SK-N-SH (cell line): ENCODE measurements at regions not wholly inside any gene's neighbourhood (a gene's known extent, or its start where the extent isn't known, plus 50 kb on each side); places are given as distances from the start of the nearest gene placed in this dataset.

Source experiments
- CTCF ChIA-PET: fragments of 300-600, 350-600 bp; formaldehyde crosslinking; extraction: SDS; loops from one replicate; lab custom pipeline; 2021; lab: Yijun Ruan, JAX
- POLR2A ChIA-PET: fragments of 350-600 bp; sonication (Branson Sonifier 250); formaldehyde crosslinking; extraction: SDS; loops from one replicate; lab custom pipeline; 2020; ENCODE audit warnings: antibody characterized with exemption, inconsistent platforms; lab: Yijun Ruan, JAX
- DNase-seq: peaks from one replicate; pipeline ENCODE4 v3.0.0; 2012
- H2AFZ ChIP-seq: fragments of 200-600 bp; sonication (generic); 2 replicates; pipeline ENCODE4 v1.8.1; 2016; ENCODE audit warnings: antibody characterized with exemption, mild to moderate bottlenecking, low read depth
- H3F3A ChIP-seq: fragments of 200-600 bp; sonication (generic); replicated peaks from 2 replicates; pipeline ENCODE3; 2016; ENCODE audit warnings: antibody characterized with exemption, mild to moderate bottlenecking; ENCODE audit not compliant: insufficient read depth
- H3K27ac ChIP-seq, 2 experiments: fragments of 200-500 bp in 1 of 2; fragments of 200-600 bp in 1 of 2; sonication (Bioruptor generic) in 1 of 2; sonication (generic), shearing (Covaris generic) in 1 of 2; 2 replicates each; pipeline versions ENCODE4 v1.5.1 to v1.6.1; 2014 to 2016; ENCODE audit warnings: low read depth in 2 of 2, inconsistent platforms in 1 of 2, low read length in 1 of 2, mild to moderate bottlenecking in 1 of 2, mixed read lengths in 1 of 2
- H3K27me3 ChIP-seq: fragments of 200-600 bp; sonication (generic), shearing (Covaris generic); 2 replicates; pipeline ENCODE4 v1.6.1; 2016; ENCODE audit warnings: mixed run types; ENCODE audit not compliant: insufficient read depth
- H3K36me3 ChIP-seq, 2 experiments: fragments of 200-500 bp in 1 of 2; fragments of 200-600 bp in 1 of 2; sonication (Bioruptor generic) in 1 of 2; sonication (generic) in 1 of 2; replicated peaks in 1 of 2; 2 replicates each; pipeline versions ENCODE3 to v1.5.1; 2014 to 2016; ENCODE audit warnings: low read length in 1 of 2, mild to moderate bottlenecking in 1 of 2; ENCODE audit not compliant: insufficient read depth in 2 of 2, control insufficient read depth in 1 of 2
- H3K4me1 ChIP-seq, 2 experiments: fragments of 200-500 bp in 1 of 2; fragments of 200-600 bp in 1 of 2; sonication (Bioruptor generic) in 1 of 2; sonication (generic), shearing (Covaris generic) in 1 of 2; 2 replicates each; pipeline versions ENCODE4 v1.5.1 to v1.6.1; 2014 to 2016; ENCODE audit warnings: low read depth in 1 of 2, low read length in 1 of 2, mixed run types in 1 of 2; ENCODE audit not compliant: insufficient read depth in 2 of 2, control insufficient read depth in 1 of 2
- H3K4me2 ChIP-seq: fragments of 200-600 bp; sonication (generic), shearing (Covaris generic); 2 replicates; pipeline ENCODE4 v1.6.1; 2017; ENCODE audit warnings: mixed run types
- H3K4me3 ChIP-seq, 2 experiments: fragments of 200-500 bp in 1 of 2; fragments of 200-600 bp in 1 of 2; sonication (Bioruptor generic) in 1 of 2; sonication (generic), shearing (Covaris generic) in 1 of 2; 2 replicates each; pipeline versions ENCODE4 v1.5.1 to v1.8.1; 2014 to 2016; ENCODE audit warnings: low read depth in 2 of 2, inconsistent platforms in 1 of 2, low read length in 1 of 2, mild to moderate bottlenecking in 1 of 2, mixed read lengths in 1 of 2, moderate library complexity in 1 of 2
- H3K79me2 ChIP-seq: fragments of 200-600 bp; sonication (generic); 2 replicates; pipeline ENCODE4 v1.8.1; 2017; ENCODE audit warnings: mild to moderate bottlenecking; ENCODE audit not compliant: insufficient read depth
- H3K9ac ChIP-seq: fragments of 200-600 bp; sonication (generic); 2 replicates; pipeline ENCODE4 v1.6.1; 2017; ENCODE audit warnings: mixed run types
- H3K9me2 ChIP-seq: fragments of 200-600 bp; sonication (generic); 2 replicates; pipeline ENCODE4 v1.6.1; 2017; ENCODE audit warnings: mixed run types
- H3K9me3 ChIP-seq: fragments of 200-600 bp; sonication (generic); 2 replicates; pipeline ENCODE4 v1.6.1; 2017; ENCODE audit warnings: mixed run types, mild to moderate bottlenecking, moderate library complexity
- H4K20me1 ChIP-seq: fragments of 200-600 bp; sonication (generic); 2 replicates; pipeline ENCODE4 v1.6.1; 2017; ENCODE audit warnings: mild to moderate bottlenecking, mixed run types; ENCODE audit not compliant: insufficient read depth
- CHD2 ChIP-seq: fragments of 150-350 bp; IDR thresholded peaks from 2 replicates; pipeline ENCODE4 v1.6.1; 2018; ENCODE audit warnings: low read length; ENCODE audit not compliant: partially characterized antibody
- ELF1 ChIP-seq: IDR thresholded peaks from 2 replicates; pipeline ENCODE4 v1.4.0; 2012
- EP300 ChIP-seq, 2 experiments: IDR thresholded peaks; 2 replicates each; pipeline versions ENCODE4 v1.4.0 to v1.6.1; 2012; ENCODE audit warnings: borderline replicate concordance in 1 of 2, low read depth in 1 of 2, low read length in 1 of 2
- EZH2phosphoT487 ChIP-seq: fragments of 200-600 bp; sonication (generic); IDR thresholded peaks from 2 replicates; pipeline ENCODE4 v1.6.1; 2017; ENCODE audit warnings: low read depth, mixed run types, mild to moderate bottlenecking, antibody characterized with exemption, moderate library complexity, borderline replicate concordance
- FOXJ3 ChIP-seq: sonication (generic); formaldehyde crosslinking; IDR thresholded peaks from 2 replicates; pipeline ENCODE4 v1.5.1; 2020; ENCODE audit warnings: mild to moderate bottlenecking, missing genetic modification reagents
- FOXM1 ChIP-seq: IDR thresholded peaks from 2 replicates; pipeline ENCODE4 v1.4.0; 2012; ENCODE audit warnings: low read depth, mild to moderate bottlenecking
- GABPA ChIP-seq: IDR thresholded peaks from 2 replicates; pipeline ENCODE4 v1.4.0; 2012; ENCODE audit warnings: low read depth, mild to moderate bottlenecking
- JUND ChIP-seq: IDR thresholded peaks from 2 replicates; pipeline ENCODE4 v1.4.0; 2012
- NRF1 ChIP-seq: IDR thresholded peaks from 2 replicates; pipeline ENCODE4 v1.6.1; 2012; ENCODE audit warnings: low read depth, mild to moderate bottlenecking, low read length
- REST ChIP-seq: IDR thresholded peaks from 2 replicates; pipeline ENCODE4 v1.6.1; 2012; ENCODE audit warnings: mild to moderate bottlenecking, low read depth, low read length, moderate library complexity
- RFX5 ChIP-seq: IDR thresholded peaks from 2 replicates; pipeline ENCODE4 v1.6.1; 2012; ENCODE audit warnings: mild to moderate bottlenecking, improper control_type of control experiment, low read length
- SMC3 ChIP-seq: IDR thresholded peaks from 2 replicates; pipeline ENCODE4 v1.6.1; 2012; ENCODE audit warnings: low read depth, low read length, improper control_type of control experiment
- TCF12 ChIP-seq: IDR thresholded peaks from 2 replicates; pipeline ENCODE4 v1.4.0; 2012
- TEAD4 ChIP-seq: IDR thresholded peaks from 2 replicates; pipeline ENCODE4 v1.4.0; 2012; ENCODE audit warnings: mild to moderate bottlenecking, borderline replicate concordance; ENCODE audit not compliant: insufficient read depth
- USF2 ChIP-seq: fragments of 150-350 bp; IDR thresholded peaks from 2 replicates; pipeline ENCODE4 v1.6.1; 2017; ENCODE audit warnings: antibody characterized with exemption, low read length, low read depth, borderline replicate concordance
- YY1 ChIP-seq: IDR thresholded peaks from 2 replicates; pipeline ENCODE4 v1.4.0; 2012; ENCODE audit warnings: low read depth, mild to moderate bottlenecking
- WGBS: methylation state at CpG from one replicate; pipeline ENCODE4 v1.1.6; 2017; ENCODE audit warnings: low lambda C conversion rate; 5-methylcytosine and 5-hydroxymethylcytosine counted together
- TF ChIP-seq, protein P1 (sequence below): IDR thresholded peaks from 2 replicates; pipeline ENCODE4 v1.4.0; 2012; ENCODE audit warnings: low read depth, borderline replicate concordance
- TF ChIP-seq, protein P2 (sequence below): IDR thresholded peaks from 2 replicates; pipeline ENCODE4 v1.4.0; 2012; ENCODE audit warnings: low read depth

GRCh38 chr18:78402966-78403365 is 576.7 kb upstream of the SALL3 start:
- peaks cover 20% of the 10 kb centered on the region; the same call in 1 of the 2 replicates for H3K27me3 ChIP-seq
- H3K4me2 ChIP-seq, result no peak overlapping the region
- no peaks in the 10 kb centered on the region for H4K20me1 ChIP-seq
- no peak overlapping the region for H3K9ac ChIP-seq
- H3F3A ChIP-seq, result no peaks in the 10 kb centered on the region
- WGBS, result 2% methylated on average over 6 of the region's 7 CpGs
- no peak overlapping the region for H3K27ac ChIP-seq
- TF ChIP-seq SMC3 (no peak), TCF12 (no peak), CHD2 (no peak), EP300 (IDR thresholded peaks at IDR 0.05; ENCODE audit: borderline replicate concordance in 1 of 2, low read depth in 1 of 2, low read length in 1 of 2) (no peak), EZH2phosphoT487 (no peak), USF2 (no peak), ELF1 (no peak), YY1 (no peak), TEAD4 (no peak), FOXJ3 (CRISPR knock-in tag) (no peak), FOXM1 (no peak), REST (no peak), JUND (no peak), NRF1 (no peak), RFX5 (no peak), GABPA (no peak)
- TF ChIP-seq, protein P1, sequence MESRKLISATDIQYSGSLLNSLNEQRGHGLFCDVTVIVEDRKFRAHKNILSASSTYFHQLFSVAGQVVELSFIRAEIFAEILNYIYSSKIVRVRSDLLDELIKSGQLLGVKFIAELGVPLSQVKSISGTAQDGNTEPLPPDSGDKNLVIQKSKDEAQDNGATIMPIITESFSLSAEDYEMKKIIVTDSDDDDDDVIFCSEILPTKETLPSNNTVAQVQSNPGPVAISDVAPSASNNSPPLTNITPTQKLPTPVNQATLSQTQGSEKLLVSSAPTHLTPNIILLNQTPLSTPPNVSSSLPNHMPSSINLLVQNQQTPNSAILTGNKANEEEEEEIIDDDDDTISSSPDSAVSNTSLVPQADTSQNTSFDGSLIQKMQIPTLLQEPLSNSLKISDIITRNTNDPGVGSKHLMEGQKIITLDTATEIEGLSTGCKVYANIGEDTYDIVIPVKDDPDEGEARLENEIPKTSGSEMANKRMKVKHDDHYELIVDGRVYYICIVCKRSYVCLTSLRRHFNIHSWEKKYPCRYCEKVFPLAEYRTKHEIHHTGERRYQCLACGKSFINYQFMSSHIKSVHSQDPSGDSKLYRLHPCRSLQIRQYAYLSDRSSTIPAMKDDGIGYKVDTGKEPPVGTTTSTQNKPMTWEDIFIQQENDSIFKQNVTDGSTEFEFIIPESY, result no peak
- TF ChIP-seq, protein P2, sequence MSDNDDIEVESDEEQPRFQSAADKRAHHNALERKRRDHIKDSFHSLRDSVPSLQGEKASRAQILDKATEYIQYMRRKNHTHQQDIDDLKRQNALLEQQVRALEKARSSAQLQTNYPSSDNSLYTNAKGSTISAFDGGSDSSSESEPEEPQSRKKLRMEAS, result no peak
- TF ChIP-seq, all 33 proteins: peak for 0
- CTCF ChIA-PET, result no interaction called here
- Histone ChIP-seq H3K79me2 (no peaks in the 10 kb centered on the region), H3K4me1 (no peaks in the 10 kb centered on the region), H3K9me2 (no peaks in the 10 kb centered on the region), H3K36me3 (no peaks in the 10 kb centered on the region), H3K4me3 (no peak overlapping the region), H2AFZ (no peak overlapping the region), H3K9me3 (no peaks in the 10 kb centered on the region)
- POLR2A ChIA-PET, result no interaction called here
- DNase-seq, result no peak
